A549 (cell line): ENCODE measurements at regions not wholly inside any gene's neighbourhood (a gene's known extent, or its start where the extent isn't known, plus 50 kb on each side); places are given as distances from the start of the nearest gene placed in this dataset.

Source experiments
- ATAC-seq, 2 experiments: fragments of 200-7000 bp in 1 of 2; fragments of >200 bp in 1 of 2; cut with Nextera tagmentation in 1 of 2; cut with Tn5 transposase in 1 of 2; 3 replicates each; pipeline versions ENCODE4 v1.8.0 to v1.9.1; 2018 to 2020; ENCODE audit warnings: mild to moderate bottlenecking in 1 of 2, moderate library complexity in 1 of 2
- CTCF ChIA-PET: fragments of 300-600 bp; sonication (Branson Sonifier 250); formaldehyde crosslinking; extraction: SDS; loops from one replicate; lab custom pipeline; 2021; ENCODE audit warnings: antibody characterized with exemption, inconsistent platforms; lab: Yijun Ruan, JAX
- POLR2A ChIA-PET: fragments of 350-600 bp; formaldehyde crosslinking; extraction: SDS; loops from one replicate; lab custom pipeline; 2021; ENCODE audit warnings: antibody characterized with exemption, inconsistent platforms; lab: Yijun Ruan, JAX
- DNase-seq, 2 experiments: peaks; one replicate each; pipeline versions ENCODE4 v3.0.0 to v3.0.0-alpha.2; 2011 to 2016; ENCODE audit warnings: low read depth in 1 of 2, low spot score in 1 of 2
- FAIRE-seq: peaks from 2 replicates; lab custom pipeline; 2011; peaks lifted over from hg19 to GRCh38; lab: Jason Lieb, UNC
- H3K27ac ChIP-seq, 2 experiments: fragments of >200 bp; sonication (Bioruptor Twin); formaldehyde crosslinking; 3 replicates each; pipeline ENCODE4 v1.5.1; 2016 to 2017
- H3K4me1 ChIP-seq: fragments of >200 bp; sonication (Bioruptor Twin); formaldehyde crosslinking; 3 replicates; pipeline ENCODE4 v1.6.1; 2016
- H3K4me2 ChIP-seq: fragments of >200 bp; sonication (Bioruptor Twin); formaldehyde crosslinking; 3 replicates; pipeline ENCODE4 v1.6.1; 2016
- H3K4me3 ChIP-seq: fragments of >200 bp; sonication (Bioruptor Twin); formaldehyde crosslinking; 3 replicates; pipeline ENCODE4 v1.5.1; 2016
- H3K9me3 ChIP-seq: fragments of >200 bp; sonication (Bioruptor Twin); formaldehyde crosslinking; 3 replicates; pipeline ENCODE4 v1.6.1; 2016
- CEBPB ChIP-seq, 2 experiments: fragments of >200 bp in 1 of 2; sonication (Bioruptor Twin) in 1 of 2; formaldehyde crosslinking in 1 of 2; IDR thresholded peaks; 2 replicates each; pipeline ENCODE4 v1.6.1; 2012 to 2016
- EHF ChIP-seq: fragments of 250-450 bp; sonication (Bioruptor Pico); IDR thresholded peaks from 2 replicates; pipeline ENCODE4 v1.5.0; 2020; ENCODE audit warnings: mild to moderate bottlenecking
- FOSB ChIP-seq: fragments of 250-450 bp; sonication (Bioruptor Pico); IDR thresholded peaks from 2 replicates; pipeline ENCODE4 v1.5.0; 2020; ENCODE audit warnings: mild to moderate bottlenecking, moderate library complexity
- FOSL2 ChIP-seq, 2 experiments: fragments of 450-650 bp in 1 of 2; fragments of >200 bp in 1 of 2; sonication (Bioruptor Twin) in 1 of 2; formaldehyde crosslinking; IDR thresholded peaks; 2 replicates each; pipeline versions ENCODE4 v1.5.0 to v1.6.1; 2016 to 2020; ENCODE audit warnings: mild to moderate bottlenecking in 1 of 2, moderate library complexity in 1 of 2
- FOXS1 ChIP-seq: fragments of 250-450 bp; sonication (Bioruptor Pico); IDR thresholded peaks from 2 replicates; pipeline ENCODE4 v1.5.0; 2020; ENCODE audit warnings: mild to moderate bottlenecking, moderate library complexity
- GATA3 ChIP-seq: IDR thresholded peaks from 2 replicates; pipeline ENCODE4 v1.6.1; 2012; ENCODE audit warnings: borderline replicate concordance
- HOXB13 ChIP-seq: fragments of 250-450 bp; sonication (Bioruptor Pico); IDR thresholded peaks from 2 replicates; pipeline ENCODE4 v1.5.0; 2020; ENCODE audit warnings: low read depth, mild to moderate bottlenecking, moderate library complexity
- HOXB5 ChIP-seq: fragments of 250-450 bp; sonication (Bioruptor Pico); IDR thresholded peaks from 2 replicates; pipeline ENCODE4 v1.5.0; 2020; ENCODE audit warnings: mild to moderate bottlenecking, moderate library complexity
- JUN ChIP-seq, 2 experiments: fragments of >200 bp; sonication (Bioruptor Twin); formaldehyde crosslinking; IDR thresholded peaks; 2 replicates in 1 of 2; 3 replicates in 1 of 2; pipeline ENCODE4 v1.6.1; 2016 to 2017
- POLR2A ChIP-seq: IDR thresholded peaks from 2 replicates; pipeline ENCODE4 v1.6.1; 2012; ENCODE audit warnings: mild to moderate bottlenecking, low read length
- RAD21 ChIP-seq, 2 experiments: fragments of >200 bp in 1 of 2; sonication (Bioruptor Twin) in 1 of 2; formaldehyde crosslinking in 1 of 2; IDR thresholded peaks in 1 of 2; conservative IDR thresholded peaks in 1 of 2; 2 replicates in 1 of 2; 3 replicates in 1 of 2; pipeline ENCODE4 v1.6.1; 2012 to 2018; ENCODE audit warnings: inconsistent platforms in 1 of 2
- RCOR1 ChIP-seq: fragments of 150-350 bp; IDR thresholded peaks from 2 replicates; pipeline ENCODE4 v1.6.1; 2014; ENCODE audit warnings: antibody characterized with exemption, low read length, low read depth
- RFX5 ChIP-seq: fragments of 450-650 bp; IDR thresholded peaks from 2 replicates; pipeline ENCODE4 v1.7.1; 2014; ENCODE audit warnings: antibody characterized with exemption, mild to moderate bottlenecking, moderate library complexity
- SREBF2 ChIP-seq: fragments of 450-650 bp; IDR thresholded peaks from 2 replicates; pipeline ENCODE4 v1.6.1; 2014; ENCODE audit warnings: mild to moderate bottlenecking, moderate library complexity
- TFCP2L1 ChIP-seq: fragments of 250-450 bp; sonication (Bioruptor Pico); IDR thresholded peaks from 2 replicates; pipeline ENCODE4 v1.5.0; 2021; ENCODE audit warnings: mild to moderate bottlenecking
- ZNF302 ChIP-seq: fragments of 250-450 bp; sonication (Bioruptor Pico); IDR thresholded peaks from 2 replicates; pipeline ENCODE4 v1.9.0; 2021; ENCODE audit warnings: inconsistent platforms, mild to moderate bottlenecking, moderate library complexity
- ZSCAN20 ChIP-seq: fragments of 250-450 bp; sonication (Bioruptor Pico); IDR thresholded peaks from 2 replicates; pipeline ENCODE4 v1.8.0; 2022; ENCODE audit warnings: mild to moderate bottlenecking, moderate library complexity
- WGBS: methylation state at CpG from one replicate; pipeline ENCODE4 v1.1.6; 2017; ENCODE audit errors: missing lambda C conversion rate; 5-methylcytosine and 5-hydroxymethylcytosine counted together
- TF ChIP-seq, protein P1 (sequence below): fragments of 200-600 bp; sonication (generic); IDR thresholded peaks from 2 replicates; pipeline ENCODE4 v1.6.1; 2016; ENCODE audit warnings: antibody characterized with exemption, mild to moderate bottlenecking, moderate library complexity
- TF ChIP-seq, protein P2 (sequence below): IDR thresholded peaks from 2 replicates; pipeline ENCODE4 v1.6.1; 2012
- TF ChIP-seq, protein P3 (sequence below): fragments of 150-350 bp; IDR thresholded peaks from 2 replicates; pipeline ENCODE4 v1.6.1; 2014; ENCODE audit warnings: low read depth, mild to moderate bottlenecking, low read length
- TF ChIP-seq, protein P4 (sequence below): IDR thresholded peaks from 2 replicates; pipeline ENCODE4 v1.6.1; 2012

DNA sequence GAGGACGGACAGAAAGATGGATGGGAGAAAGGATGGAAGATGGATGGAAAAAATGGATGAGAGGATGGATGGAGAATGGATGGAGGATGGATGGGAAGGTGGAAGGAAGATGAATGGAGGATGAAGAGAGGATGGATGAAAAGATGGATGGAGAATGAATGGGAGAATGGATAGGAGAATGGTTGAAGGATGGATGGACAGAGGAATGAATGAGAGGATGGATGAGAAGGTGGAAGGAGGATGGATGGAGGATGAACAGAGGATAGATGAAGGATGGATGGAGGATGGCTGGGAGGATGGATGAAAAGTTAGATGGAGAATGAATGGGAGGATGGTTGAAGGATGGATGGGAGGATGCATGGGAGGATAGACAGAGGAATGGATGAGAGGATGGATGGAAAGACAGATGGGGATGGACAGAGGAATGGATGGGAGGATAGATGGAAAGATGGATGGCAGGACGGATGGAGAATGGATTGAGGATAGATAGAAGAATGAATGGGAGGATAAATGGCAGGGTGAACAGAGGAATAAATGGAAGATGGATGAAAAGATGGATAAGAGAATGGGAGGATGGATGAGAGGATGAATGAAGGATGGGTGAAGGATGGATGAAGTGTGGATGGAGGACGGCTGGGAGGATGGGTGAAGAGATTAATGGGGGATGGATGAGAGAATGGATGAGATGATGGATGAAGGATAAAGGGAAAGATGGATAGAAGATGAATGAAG is 217.7 kb upstream of the IER5L start:
- no peak for DNase-seq
- no peaks in the 10 kb centered on the region; the same call in 2 of the 3 replicates for H3K9me3 ChIP-seq
- no peak overlapping the region for H3K4me2 ChIP-seq
- TF ChIP-seq RCOR1 (no peak), ZSCAN20 (CRISPR knock-in tag) (no peak), HOXB5 (CRISPR knock-in tag) (no peak), RAD21 (conservative IDR thresholded peaks at IDR 0.05 in 1 of 2, IDR thresholded peaks at IDR 0.05 in 1 of 2) (no peak), FOXS1 (no peak), SREBF2 (no peak), JUN (IDR thresholded peaks at IDR 0.05) (no peak), POLR2A (no peak), GATA3 (no peak), EHF (CRISPR knock-in tag) (no peak), CEBPB (IDR thresholded peaks at IDR 0.05) (no peak), FOSL2 (IDR thresholded peaks at IDR 0.05) (no peak), FOSL2 (CRISPR knock-in tag; IDR thresholded peaks at IDR 0.05) (no peak), TFCP2L1 (CRISPR knock-in tag) (no peak), HOXB13 (CRISPR knock-in tag) (no peak)
- TF ChIP-seq, protein P1, sequence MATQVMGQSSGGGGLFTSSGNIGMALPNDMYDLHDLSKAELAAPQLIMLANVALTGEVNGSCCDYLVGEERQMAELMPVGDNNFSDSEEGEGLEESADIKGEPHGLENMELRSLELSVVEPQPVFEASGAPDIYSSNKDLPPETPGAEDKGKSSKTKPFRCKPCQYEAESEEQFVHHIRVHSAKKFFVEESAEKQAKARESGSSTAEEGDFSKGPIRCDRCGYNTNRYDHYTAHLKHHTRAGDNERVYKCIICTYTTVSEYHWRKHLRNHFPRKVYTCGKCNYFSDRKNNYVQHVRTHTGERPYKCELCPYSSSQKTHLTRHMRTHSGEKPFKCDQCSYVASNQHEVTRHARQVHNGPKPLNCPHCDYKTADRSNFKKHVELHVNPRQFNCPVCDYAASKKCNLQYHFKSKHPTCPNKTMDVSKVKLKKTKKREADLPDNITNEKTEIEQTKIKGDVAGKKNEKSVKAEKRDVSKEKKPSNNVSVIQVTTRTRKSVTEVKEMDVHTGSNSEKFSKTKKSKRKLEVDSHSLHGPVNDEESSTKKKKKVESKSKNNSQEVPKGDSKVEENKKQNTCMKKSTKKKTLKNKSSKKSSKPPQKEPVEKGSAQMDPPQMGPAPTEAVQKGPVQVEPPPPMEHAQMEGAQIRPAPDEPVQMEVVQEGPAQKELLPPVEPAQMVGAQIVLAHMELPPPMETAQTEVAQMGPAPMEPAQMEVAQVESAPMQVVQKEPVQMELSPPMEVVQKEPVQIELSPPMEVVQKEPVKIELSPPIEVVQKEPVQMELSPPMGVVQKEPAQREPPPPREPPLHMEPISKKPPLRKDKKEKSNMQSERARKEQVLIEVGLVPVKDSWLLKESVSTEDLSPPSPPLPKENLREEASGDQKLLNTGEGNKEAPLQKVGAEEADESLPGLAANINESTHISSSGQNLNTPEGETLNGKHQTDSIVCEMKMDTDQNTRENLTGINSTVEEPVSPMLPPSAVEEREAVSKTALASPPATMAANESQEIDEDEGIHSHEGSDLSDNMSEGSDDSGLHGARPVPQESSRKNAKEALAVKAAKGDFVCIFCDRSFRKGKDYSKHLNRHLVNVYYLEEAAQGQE = no peak
- TF ChIP-seq, protein P2, sequence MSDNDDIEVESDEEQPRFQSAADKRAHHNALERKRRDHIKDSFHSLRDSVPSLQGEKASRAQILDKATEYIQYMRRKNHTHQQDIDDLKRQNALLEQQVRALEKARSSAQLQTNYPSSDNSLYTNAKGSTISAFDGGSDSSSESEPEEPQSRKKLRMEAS = no peak
- TF ChIP-seq, protein P3, sequence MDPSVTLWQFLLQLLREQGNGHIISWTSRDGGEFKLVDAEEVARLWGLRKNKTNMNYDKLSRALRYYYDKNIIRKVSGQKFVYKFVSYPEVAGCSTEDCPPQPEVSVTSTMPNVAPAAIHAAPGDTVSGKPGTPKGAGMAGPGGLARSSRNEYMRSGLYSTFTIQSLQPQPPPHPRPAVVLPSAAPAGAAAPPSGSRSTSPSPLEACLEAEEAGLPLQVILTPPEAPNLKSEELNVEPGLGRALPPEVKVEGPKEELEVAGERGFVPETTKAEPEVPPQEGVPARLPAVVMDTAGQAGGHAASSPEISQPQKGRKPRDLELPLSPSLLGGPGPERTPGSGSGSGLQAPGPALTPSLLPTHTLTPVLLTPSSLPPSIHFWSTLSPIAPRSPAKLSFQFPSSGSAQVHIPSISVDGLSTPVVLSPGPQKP = no peak
- no peak for FAIRE-seq
- H3K4me3 ChIP-seq = no peak overlapping the region
- no peak for ATAC-seq
- H3K4me1 ChIP-seq = no peaks in the 10 kb centered on the region
- 1% methylated on average over 3 of the region's 3 CpGs for WGBS
- CTCF ChIA-PET = no interaction called here
- H3K27ac ChIP-seq = no peak overlapping the region
- POLR2A ChIA-PET = no interaction called here

DNA sequence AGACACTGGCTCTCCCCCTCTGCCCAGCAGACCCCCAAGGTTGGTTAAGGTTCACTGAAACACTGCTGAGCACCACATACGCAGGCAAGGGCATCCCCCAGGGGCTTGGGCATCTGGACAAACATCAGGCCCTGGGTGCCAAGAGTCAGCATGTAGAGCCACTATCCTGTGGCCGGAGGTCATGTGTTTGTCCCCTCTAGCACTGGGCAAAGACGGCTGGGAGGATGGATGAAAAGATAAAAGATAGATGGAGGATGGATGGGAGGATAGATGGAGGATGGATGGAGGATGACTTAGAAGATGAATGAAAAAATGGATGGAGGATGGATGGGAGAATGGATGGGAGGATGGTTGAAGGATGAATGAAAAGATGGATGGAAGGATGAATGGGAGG is 216.8 kb upstream of the IER5L start:
- FAIRE-seq (no peak), ATAC-seq (no peak)
- 51% methylated on average over 2 of the region's 3 CpGs for WGBS

More for the DNA sequence above, 216.8 kb upstream of the IER5L start:
- H3K4me2 ChIP-seq = no peak overlapping the region
- H3K4me1 ChIP-seq = no peaks in the 10 kb centered on the region
- no peaks in the 10 kb centered on the region; the same call in 2 of the 3 replicates for H3K9me3 ChIP-seq
- TF ChIP-seq JUN (IDR thresholded peaks at IDR 0.05) = no peak
- no peak for TF ChIP-seq FOXS1
- TF ChIP-seq ZNF302 (CRISPR knock-in tag) = no peak
- TF ChIP-seq FOSL2 (IDR thresholded peaks at IDR 0.05) = no peak
- no peak for TF ChIP-seq FOSL2 (CRISPR knock-in tag; IDR thresholded peaks at IDR 0.05)
- TF ChIP-seq, protein P2 = no peak
- no peak for TF ChIP-seq RFX5
- TF ChIP-seq, protein P4, sequence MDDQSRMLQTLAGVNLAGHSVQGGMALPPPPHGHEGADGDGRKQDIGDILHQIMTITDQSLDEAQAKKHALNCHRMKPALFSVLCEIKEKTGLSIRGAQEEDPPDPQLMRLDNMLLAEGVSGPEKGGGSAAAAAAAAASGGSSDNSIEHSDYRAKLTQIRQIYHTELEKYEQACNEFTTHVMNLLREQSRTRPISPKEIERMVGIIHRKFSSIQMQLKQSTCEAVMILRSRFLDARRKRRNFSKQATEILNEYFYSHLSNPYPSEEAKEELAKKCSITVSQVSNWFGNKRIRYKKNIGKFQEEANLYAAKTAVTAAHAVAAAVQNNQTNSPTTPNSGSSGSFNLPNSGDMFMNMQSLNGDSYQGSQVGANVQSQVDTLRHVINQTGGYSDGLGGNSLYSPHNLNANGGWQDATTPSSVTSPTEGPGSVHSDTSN = no peak
- TF ChIP-seq FOSB (CRISPR knock-in tag) = no peak
- no peak overlapping the region for H3K27ac ChIP-seq
- DNase-seq = no peak
- ChIA-PET POLR2A (no interaction called here), CTCF (no interaction called here)
- no peak overlapping the region for H3K4me3 ChIP-seq
